DND-41 (cell line): ENCODE measurements at regions not wholly inside any gene's neighbourhood (a gene's known extent, or its start where the extent isn't known, plus 50 kb on each side); places are given as distances from the start of the nearest gene placed in this dataset.
"Not testable (repeated sequence)": the region's sequence is repeated elsewhere in the genome, so short reads cannot be mapped to it uniquely, and the experiment has no call there.

Experiments used
- ATAC-seq: fragments of 200-7000 bp; cut with Tn5 transposase; 3 replicates; pipeline ENCODE4 v1.9.1; 2021; ENCODE audit warnings: low read depth; ENCODE audit not compliant: insufficient read depth
- DNase-seq: peaks from one replicate; pipeline ENCODE4 v3.0.0-alpha.2; 2020
- H2AFZ ChIP-seq: 2 replicates; pipeline ENCODE4 v1.6.0; 2012; ENCODE audit warnings: low read depth, low read length
- H3K27ac ChIP-seq: 2 replicates; pipeline ENCODE4 v1.5.1; 2012; ENCODE audit warnings: low read length, inconsistent platforms
- H3K27me3 ChIP-seq: fragments of 200-600 bp; sonication (generic); 2 replicates; pipeline ENCODE4 v1.6.0; 2012; ENCODE audit warnings: low read length, mild to moderate bottlenecking, inconsistent platforms; ENCODE audit not compliant: insufficient read depth, poor library complexity
- H3K36me3 ChIP-seq: 2 replicates; pipeline ENCODE4 v1.5.1; 2012; ENCODE audit warnings: low read length, inconsistent platforms; ENCODE audit not compliant: insufficient read depth
- H3K4me1 ChIP-seq: 2 replicates; pipeline ENCODE4 v1.5.1; 2012; ENCODE audit warnings: mild to moderate bottlenecking, low read length; ENCODE audit not compliant: insufficient read depth
- H3K4me2 ChIP-seq: 2 replicates; pipeline ENCODE4 v1.6.0; 2012; ENCODE audit warnings: mild to moderate bottlenecking, moderate library complexity, low read length, inconsistent platforms; ENCODE audit not compliant: insufficient read depth
- H3K4me3 ChIP-seq, 2 experiments: fragments of 200-600 bp in 1 of 2; shearing (Covaris generic) in 1 of 2; 2 replicates each; pipeline ENCODE4 v1.5.1; 2012 to 2016; ENCODE audit warnings: inconsistent platforms in 2 of 2, low read length in 2 of 2, mild to moderate bottlenecking in 2 of 2, low read depth in 1 of 2, moderate library complexity in 1 of 2
- H3K79me2 ChIP-seq: 2 replicates; pipeline ENCODE4 v1.6.0; 2012; ENCODE audit warnings: low read length, inconsistent platforms; ENCODE audit not compliant: insufficient read depth
- H3K9ac ChIP-seq: 2 replicates; pipeline ENCODE4 v1.6.0; 2012; ENCODE audit warnings: low read depth, mild to moderate bottlenecking, inconsistent platforms, low read length, moderate library complexity
- H3K9me3 ChIP-seq: 2 replicates; pipeline ENCODE4 v1.5.1; 2012; ENCODE audit warnings: low read length, moderate library complexity, mild to moderate bottlenecking, inconsistent platforms; ENCODE audit not compliant: insufficient read depth, severe bottlenecking
- H4K20me1 ChIP-seq: 2 replicates; pipeline ENCODE4 v1.6.0; 2012; ENCODE audit warnings: low read length; ENCODE audit not compliant: insufficient read depth
- EZH2 ChIP-seq: IDR thresholded peaks from 3 replicates; pipeline ENCODE4 v1.6.1; 2012; ENCODE audit warnings: borderline replicate concordance, low read depth, mild to moderate bottlenecking, moderate library complexity, low read length, inconsistent platforms; ENCODE audit not compliant: severe bottlenecking
- TF ChIP-seq, protein P1 (sequence below): IDR thresholded peaks from 2 replicates; pipeline ENCODE4 v1.5.1; 2012; ENCODE audit warnings: borderline replicate concordance, low read length, moderate library complexity, mild to moderate bottlenecking; ENCODE audit not compliant: poor library complexity, severe bottlenecking; ENCODE audit errors: extremely low read depth

DNA sequence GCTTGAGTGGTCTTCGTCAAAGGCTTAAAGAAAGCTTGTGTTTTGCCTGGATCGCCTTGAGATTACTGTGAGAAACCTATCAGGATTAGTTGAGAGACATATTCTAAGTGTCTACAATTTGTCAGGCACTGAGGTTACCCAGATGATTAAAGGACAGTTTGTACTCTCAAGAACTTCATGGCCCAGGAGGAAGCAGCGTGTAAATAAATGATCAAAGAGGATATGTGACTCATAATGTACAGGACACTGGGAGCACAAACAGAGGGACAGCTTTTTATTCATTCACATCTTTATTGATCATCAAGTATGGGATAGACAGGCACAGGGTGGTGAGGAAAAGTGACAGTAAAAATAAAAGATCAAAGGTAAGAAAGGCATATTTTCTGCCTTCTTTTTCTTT, 152.6 kb upstream of the FSHR start:
- ATAC-seq, result no peak
- Histone ChIP-seq H3K9me3 (no peaks in the 10 kb centered on the region), H3K27me3 (no peaks in the 10 kb centered on the region), H2AFZ (no peak overlapping the region), H3K27ac (no peak overlapping the region), H3K9ac (no peak overlapping the region), H3K4me2 (no peak overlapping the region), H3K4me1 (no peaks in the 10 kb centered on the region), H3K4me3 (no peak overlapping the region), H4K20me1 (no peaks in the 10 kb centered on the region), H3K79me2 (no peaks in the 10 kb centered on the region), H3K36me3 (no peaks in the 10 kb centered on the region)
- TF ChIP-seq EZH2, result no peak
- DNase-seq, result no peak

DNA sequence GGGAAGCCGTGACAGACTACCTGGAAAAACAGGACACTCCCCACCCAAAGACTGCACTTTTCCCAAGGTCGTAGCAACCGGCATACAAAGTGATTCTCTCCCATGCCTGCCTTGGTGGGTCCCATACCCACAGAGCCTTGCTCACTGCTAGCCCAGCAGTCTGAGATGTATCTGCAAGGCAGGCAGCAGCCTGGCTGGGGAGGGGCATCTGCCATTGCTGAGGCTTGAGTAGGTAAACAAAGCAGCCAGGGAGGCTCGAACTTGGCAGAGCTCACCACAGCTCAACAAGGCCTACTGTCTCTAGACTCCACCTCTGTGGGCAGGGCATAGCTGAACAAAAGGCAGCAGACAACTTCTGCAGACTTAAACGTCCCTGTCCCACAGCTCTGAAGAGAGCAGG, 144.4 kb upstream of the FSHR start:
- H3K9me3 ChIP-seq, H2AFZ ChIP-seq, DNase-seq, H3K4me2 ChIP-seq, H3K79me2 ChIP-seq, H3K27me3 ChIP-seq, H3K36me3 ChIP-seq, H3K4me3 ChIP-seq, H3K9ac ChIP-seq, ATAC-seq, H4K20me1 ChIP-seq, H3K27ac ChIP-seq, H3K4me1 ChIP-seq: not testable (repeated sequence)

DNA sequence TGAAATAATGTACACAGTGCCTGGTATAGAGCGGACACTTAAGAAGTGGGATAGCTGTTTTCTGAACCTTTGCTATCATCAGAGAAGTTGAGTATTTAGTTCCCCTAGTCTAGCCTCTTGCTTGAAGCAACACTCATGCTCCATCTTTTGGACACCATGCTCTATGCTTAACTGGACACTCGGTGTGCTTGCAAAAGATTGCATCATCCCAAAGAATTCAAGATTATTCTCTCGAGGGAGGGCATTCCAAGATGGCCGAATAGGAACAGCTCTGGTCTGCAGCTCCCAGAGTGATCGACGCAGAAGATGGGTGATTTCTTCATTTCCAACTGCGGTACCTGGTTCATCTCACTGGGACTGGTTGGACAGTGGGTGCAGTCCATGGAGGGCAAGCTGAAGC, 143.9 kb upstream of the FSHR start:
- Histone ChIP-seq H2AFZ (no peak overlapping the region), H3K9ac (no peak overlapping the region), H4K20me1 (no peaks in the 10 kb centered on the region), H3K4me3 (no peak overlapping the region), H3K27me3 (no peaks in the 10 kb centered on the region), H3K27ac (no peak overlapping the region), H3K9me3 (no peaks in the 10 kb centered on the region), H3K79me2 (no peaks in the 10 kb centered on the region), H3K4me2 (no peak overlapping the region), H3K36me3 (no peaks in the 10 kb centered on the region), H3K4me1 (no peaks in the 10 kb centered on the region)
- TF ChIP-seq, protein P1, sequence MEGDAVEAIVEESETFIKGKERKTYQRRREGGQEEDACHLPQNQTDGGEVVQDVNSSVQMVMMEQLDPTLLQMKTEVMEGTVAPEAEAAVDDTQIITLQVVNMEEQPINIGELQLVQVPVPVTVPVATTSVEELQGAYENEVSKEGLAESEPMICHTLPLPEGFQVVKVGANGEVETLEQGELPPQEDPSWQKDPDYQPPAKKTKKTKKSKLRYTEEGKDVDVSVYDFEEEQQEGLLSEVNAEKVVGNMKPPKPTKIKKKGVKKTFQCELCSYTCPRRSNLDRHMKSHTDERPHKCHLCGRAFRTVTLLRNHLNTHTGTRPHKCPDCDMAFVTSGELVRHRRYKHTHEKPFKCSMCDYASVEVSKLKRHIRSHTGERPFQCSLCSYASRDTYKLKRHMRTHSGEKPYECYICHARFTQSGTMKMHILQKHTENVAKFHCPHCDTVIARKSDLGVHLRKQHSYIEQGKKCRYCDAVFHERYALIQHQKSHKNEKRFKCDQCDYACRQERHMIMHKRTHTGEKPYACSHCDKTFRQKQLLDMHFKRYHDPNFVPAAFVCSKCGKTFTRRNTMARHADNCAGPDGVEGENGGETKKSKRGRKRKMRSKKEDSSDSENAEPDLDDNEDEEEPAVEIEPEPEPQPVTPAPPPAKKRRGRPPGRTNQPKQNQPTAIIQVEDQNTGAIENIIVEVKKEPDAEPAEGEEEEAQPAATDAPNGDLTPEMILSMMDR, result no peak
- no peak for TF ChIP-seq EZH2
- DNase-seq (no peak), ATAC-seq (no peak)

DNA sequence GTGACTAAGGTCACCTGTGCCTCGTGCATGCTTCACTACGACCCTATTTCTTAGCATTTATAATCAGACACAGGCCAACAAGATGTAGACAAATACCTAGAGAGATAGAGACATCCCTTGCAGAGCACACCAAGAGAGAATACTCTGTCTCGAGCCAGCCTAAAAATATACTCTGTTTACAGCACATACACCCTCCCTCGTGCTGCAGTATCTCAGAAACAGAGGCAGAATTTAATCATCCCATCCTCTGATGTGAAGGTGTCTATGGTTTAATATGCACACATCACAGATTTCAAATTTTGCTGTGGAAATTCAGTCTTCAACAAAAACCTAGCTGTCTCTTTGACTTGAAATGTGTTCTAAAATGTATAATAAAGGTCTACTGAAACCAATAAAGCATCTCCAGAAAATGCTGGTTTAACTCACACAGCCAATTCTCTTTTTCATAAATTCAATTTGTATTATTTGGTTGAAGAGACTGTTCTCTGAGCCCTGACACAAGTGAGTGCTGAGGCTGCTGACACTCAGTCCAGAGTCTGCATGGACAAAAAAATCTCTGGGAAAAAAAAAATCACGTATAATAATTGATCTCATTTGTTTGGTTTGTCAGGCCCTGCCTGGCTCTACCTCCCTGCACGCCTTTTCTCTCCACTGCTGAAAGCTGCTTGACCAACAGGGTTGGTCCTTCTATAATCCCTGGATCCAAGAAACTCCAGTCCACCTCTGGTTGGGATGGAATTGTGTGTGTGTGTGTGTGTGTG, 142.0 kb upstream of the FSHR start:
- DNase-seq, result no peak
- TF ChIP-seq, protein P1, result no peak
- Histone ChIP-seq H3K9me3 (no peaks in the 10 kb centered on the region), H3K36me3 (no peaks in the 10 kb centered on the region), H3K27me3 (no peaks in the 10 kb centered on the region), H3K9ac (no peak overlapping the region), H3K79me2 (no peaks in the 10 kb centered on the region), H4K20me1 (no peaks in the 10 kb centered on the region), H2AFZ (no peak overlapping the region), H3K4me1 (no peaks in the 10 kb centered on the region), H3K4me3 (no peak overlapping the region), H3K27ac (no peak overlapping the region), H3K4me2 (no peak overlapping the region)
- ATAC-seq, result no peak
